ENCODE measurements at regions not wholly inside any gene's neighbourhood (a gene's known extent, or its start where the extent isn't known, plus 50 kb on each side); places are given as distances from the start of the nearest gene placed in this dataset.

DNA sequence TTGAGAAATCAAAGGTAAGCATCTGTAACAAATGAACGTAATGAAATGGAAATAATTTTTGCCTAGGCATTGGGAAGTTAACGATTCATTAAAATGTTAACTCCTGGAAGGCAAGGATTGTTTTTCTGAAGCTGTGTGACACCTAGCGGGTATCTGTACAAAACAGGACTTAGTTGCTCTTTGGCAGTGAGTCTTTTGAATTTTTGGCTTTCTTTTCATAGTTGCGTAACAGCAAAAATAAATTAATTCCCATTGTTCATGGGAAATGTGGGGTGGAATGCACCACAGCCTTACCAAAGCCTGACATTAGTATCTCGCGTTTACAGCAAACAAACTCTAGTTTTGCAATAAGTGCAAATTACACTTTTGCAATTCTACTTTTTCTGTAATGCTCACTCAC, 92.7 kb upstream of the DTNBP1 start:
- Histone ChIP-seq H3K4me3 (ENCODE audit: insufficient read depth in 1 of 2, low read depth in 1 of 2, low read length in 2 of 2) (peak overlapping the region in 1 of 2 experiments; percentile 42), H3K4me1 (ENCODE audit: control insufficient read depth, insufficient read depth, low read depth, low read length) (peaks cover 7% of the 10 kb centered on the region), H3K23ac (ENCODE audit: low read length in 2 of 2) (no peak overlapping the region), H3K27me3 (ENCODE audit: control insufficient read depth in 1 of 2, insufficient read depth in 1 of 2, low read length in 2 of 2) (no peaks in the 10 kb centered on the region), H3K14ac (ENCODE audit: low read length in 2 of 2) (no peak overlapping the region), H3K18ac (ENCODE audit: low read depth in 1 of 2, low read length in 2 of 2) (no peak overlapping the region), H2BK12ac (ENCODE audit: low read length in 2 of 2) (no peak overlapping the region), H2BK15ac (ENCODE audit: low read depth, poor library complexity, severe bottlenecking) (no peak overlapping the region), H3K79me1 (replicated peaks; ENCODE audit: low read length, poor library complexity, severe bottlenecking) (no peaks in the 10 kb centered on the region), H2BK120ac (ENCODE audit: low read depth, low read length) (no peak overlapping the region), H3K27ac (ENCODE audit: low read length, poor library complexity, severe bottlenecking) (no peak overlapping the region), H2AK5ac (ENCODE audit: low read length, severe bottlenecking) (no peak overlapping the region), H3K4me2 (ENCODE audit: low read length, poor library complexity, severe bottlenecking) (no peak overlapping the region), H3K36me3 (ENCODE audit: control insufficient read depth in 1 of 2, insufficient read depth in 2 of 2, low read depth in 1 of 2, low read length in 2 of 2) (no peaks in the 10 kb centered on the region), H4K8ac (ENCODE audit: low read length) (no peak overlapping the region), H4K91ac (ENCODE audit: low read length) (no peak overlapping the region), H2BK5ac (ENCODE audit: low read depth, low read length, poor library complexity, severe bottlenecking) (no peak overlapping the region), H3K9me3 (ENCODE audit: control insufficient read depth, low read length) (no peaks in the 10 kb centered on the region), H2AFZ (ENCODE audit: low read depth, low read length) (no peak overlapping the region), H3K9ac (ENCODE audit: low read length) (peak overlapping the region; percentile 28), H3K4ac (ENCODE audit: low read depth in 1 of 2, low read length in 2 of 2) (no peak overlapping the region)
- 96% methylated on average over 6 of the region's 6 CpGs for WGBS
- no peak for DNase-seq

GRCh38 chr6:15754706-15755079, 91.9 kb upstream of the DTNBP1 start:
- WGBS: 97% methylated on average over 9 of the region's 9 CpGs
- H2BK120ac ChIP-seq (ENCODE audit: low read depth, low read length): no peak overlapping the region
- no peak overlapping the region for H2BK5ac ChIP-seq (ENCODE audit: low read depth, low read length, poor library complexity, severe bottlenecking)
- no peak overlapping the region for H2BK12ac ChIP-seq (ENCODE audit: low read length in 2 of 2)
- H3K18ac ChIP-seq (ENCODE audit: low read depth in 1 of 2, low read length in 2 of 2): peak overlapping the region in 1 of 2 experiments; percentile 5
- H3K4me1 ChIP-seq (ENCODE audit: control insufficient read depth, insufficient read depth, low read depth, low read length): peaks cover 7% of the 10 kb centered on the region
- no peak overlapping the region for H3K4me3 ChIP-seq (ENCODE audit: insufficient read depth in 1 of 2, low read depth in 1 of 2, low read length in 2 of 2)
- no peaks in the 10 kb centered on the region for H3K9me3 ChIP-seq (ENCODE audit: control insufficient read depth, low read length)
- peak overlapping the region; percentile 62 for H4K8ac ChIP-seq (ENCODE audit: low read length)
- H3K9ac ChIP-seq (ENCODE audit: low read length): no peak overlapping the region
- no peaks in the 10 kb centered on the region for H3K36me3 ChIP-seq (ENCODE audit: control insufficient read depth in 1 of 2, insufficient read depth in 2 of 2, low read depth in 1 of 2, low read length in 2 of 2)
- no peak overlapping the region for H2AK5ac ChIP-seq (ENCODE audit: low read length, severe bottlenecking)
- no peak overlapping the region for H3K4ac ChIP-seq (ENCODE audit: low read depth in 1 of 2, low read length in 2 of 2)
- H2AFZ ChIP-seq (ENCODE audit: low read depth, low read length): no peak overlapping the region
- H4K91ac ChIP-seq (ENCODE audit: low read length): peak overlapping the region; percentile 11
- no peak overlapping the region for H3K4me2 ChIP-seq (ENCODE audit: low read length, poor library complexity, severe bottlenecking)
- no peaks in the 10 kb centered on the region for H3K79me1 ChIP-seq (replicated peaks; ENCODE audit: low read length, poor library complexity, severe bottlenecking)
- no peak overlapping the region for H3K27ac ChIP-seq (ENCODE audit: low read length, poor library complexity, severe bottlenecking)
- peak overlapping the region in 1 of 2 experiments; percentile 7 for H3K14ac ChIP-seq (ENCODE audit: low read length in 2 of 2)
- H2BK15ac ChIP-seq (ENCODE audit: low read depth, poor library complexity, severe bottlenecking): no peak overlapping the region
- DNase-seq: no peak
- no peaks in the 10 kb centered on the region for H3K27me3 ChIP-seq (ENCODE audit: control insufficient read depth in 1 of 2, insufficient read depth in 1 of 2, low read length in 2 of 2)
- H3K23ac ChIP-seq (ENCODE audit: low read length in 2 of 2): no peak overlapping the region

DNA sequence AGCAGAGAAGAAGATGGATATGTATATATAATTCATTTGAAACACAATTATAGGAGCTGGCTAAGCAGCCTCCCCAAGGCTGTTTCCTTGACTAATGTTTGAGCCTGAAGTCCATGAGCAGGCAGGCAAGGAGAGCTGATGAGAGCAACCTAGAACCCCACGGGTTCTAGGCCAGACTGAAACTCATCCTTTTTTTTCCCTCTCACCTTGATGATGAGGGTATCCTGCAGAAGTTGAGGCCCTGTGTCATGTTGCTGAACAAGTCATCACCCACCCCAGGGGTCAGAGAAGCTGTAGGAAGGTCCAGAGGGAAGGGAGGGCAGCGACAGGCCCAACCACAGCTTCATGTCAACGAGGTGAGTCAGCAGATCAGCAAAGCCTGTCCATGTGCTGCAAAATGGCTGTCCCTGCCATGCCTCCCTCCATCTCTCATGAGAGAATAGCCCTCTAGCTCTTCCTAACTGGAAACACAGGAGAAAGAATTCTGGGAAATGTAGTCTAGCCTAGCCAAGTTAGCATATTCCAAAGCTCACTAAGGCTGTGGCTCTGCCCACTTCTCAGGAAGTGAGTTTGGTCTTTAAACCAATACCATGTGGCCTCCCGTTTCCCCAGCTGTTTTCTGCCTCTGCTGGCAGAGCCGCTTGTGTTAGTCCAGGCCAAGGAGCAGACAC, 91.3 kb upstream of the DTNBP1 start:
- H3K23ac ChIP-seq (ENCODE audit: low read length in 2 of 2): no peak overlapping the region

GRCh38 chr6:15752820-15753219, 90.0 kb upstream of the DTNBP1 start:
- H4K8ac ChIP-seq (ENCODE audit: low read length): peak overlapping the region; percentile 67
- H3K27me3 ChIP-seq (ENCODE audit: control insufficient read depth in 1 of 2, insufficient read depth in 1 of 2, low read length in 2 of 2): no peaks in the 10 kb centered on the region
- no peak overlapping the region for H2AFZ ChIP-seq (ENCODE audit: low read depth, low read length)
- H2BK12ac ChIP-seq (ENCODE audit: low read length in 2 of 2): peak overlapping the region; percentile 72 to 80
- no peak overlapping the region for H3K27ac ChIP-seq (ENCODE audit: low read length, poor library complexity, severe bottlenecking)
- H3K4me2 ChIP-seq (ENCODE audit: low read length, poor library complexity, severe bottlenecking): no peak overlapping the region
- H3K4me3 ChIP-seq (ENCODE audit: insufficient read depth in 1 of 2, low read depth in 1 of 2, low read length in 2 of 2): no peak overlapping the region
- no peak overlapping the region for H2AK5ac ChIP-seq (ENCODE audit: low read length, severe bottlenecking)
- H2BK15ac ChIP-seq (ENCODE audit: low read depth, poor library complexity, severe bottlenecking): peak overlapping the region; percentile 26
- H3K18ac ChIP-seq (ENCODE audit: low read depth in 1 of 2, low read length in 2 of 2): peak overlapping the region in 1 of 2 experiments; percentile 69
- peak; percentile 42 for DNase-seq
- H2BK5ac ChIP-seq (ENCODE audit: low read depth, low read length, poor library complexity, severe bottlenecking): no peak overlapping the region
- H3K4ac ChIP-seq (ENCODE audit: low read depth in 1 of 2, low read length in 2 of 2): peak overlapping the region in 1 of 2 experiments; percentile 92
- H2BK120ac ChIP-seq (ENCODE audit: low read depth, low read length): no peak overlapping the region
- 70% methylated on average over 3 of the region's 3 CpGs for WGBS
- no peaks in the 10 kb centered on the region for H3K9me3 ChIP-seq (ENCODE audit: control insufficient read depth, low read length)
- peak overlapping the region; percentile 54 for H4K91ac ChIP-seq (ENCODE audit: low read length)
- no peaks in the 10 kb centered on the region for H3K36me3 ChIP-seq (ENCODE audit: control insufficient read depth in 1 of 2, insufficient read depth in 2 of 2, low read depth in 1 of 2, low read length in 2 of 2)
- no peak overlapping the region for H3K9ac ChIP-seq (ENCODE audit: low read length)
- H3K14ac ChIP-seq (ENCODE audit: low read length in 2 of 2): peak overlapping the region in 1 of 2 experiments; percentile 85
- no peak overlapping the region for H3K23ac ChIP-seq (ENCODE audit: low read length in 2 of 2)
- no peaks in the 10 kb centered on the region for H3K79me1 ChIP-seq (replicated peaks; ENCODE audit: low read length, poor library complexity, severe bottlenecking)
- H3K4me1 ChIP-seq (ENCODE audit: control insufficient read depth, insufficient read depth, low read depth, low read length): peaks cover 5% of the 10 kb centered on the region

More for the DNA sequence above, 91.3 kb upstream of the DTNBP1 start:
- peak; percentile 66 for DNase-seq
- Histone ChIP-seq H3K79me1 (replicated peaks; ENCODE audit: low read length, poor library complexity, severe bottlenecking) (no peaks in the 10 kb centered on the region), H2BK5ac (ENCODE audit: low read depth, low read length, poor library complexity, severe bottlenecking) (no peak overlapping the region), H2AK5ac (ENCODE audit: low read length, severe bottlenecking) (no peak overlapping the region), H3K27ac (ENCODE audit: low read length, poor library complexity, severe bottlenecking) (no peak overlapping the region), H3K4me2 (ENCODE audit: low read length, poor library complexity, severe bottlenecking) (no peak overlapping the region), H3K18ac (ENCODE audit: low read depth in 1 of 2, low read length in 2 of 2) (peak overlapping the region in 1 of 2 experiments; percentile 5), H2BK12ac (ENCODE audit: low read length in 2 of 2) (peak overlapping the region in 1 of 2 experiments; percentile 69), H3K27me3 (ENCODE audit: control insufficient read depth in 1 of 2, insufficient read depth in 1 of 2, low read length in 2 of 2) (no peaks in the 10 kb centered on the region), H2BK120ac (ENCODE audit: low read depth, low read length) (no peak overlapping the region), H3K4ac (ENCODE audit: low read depth in 1 of 2, low read length in 2 of 2) (no peak overlapping the region), H2AFZ (ENCODE audit: low read depth, low read length) (peak overlapping the region; percentile 20), H3K36me3 (ENCODE audit: control insufficient read depth in 1 of 2, insufficient read depth in 2 of 2, low read depth in 1 of 2, low read length in 2 of 2) (no peaks in the 10 kb centered on the region), H3K14ac (ENCODE audit: low read length in 2 of 2) (peak overlapping the region in 1 of 2 experiments; percentile 3), H4K8ac (ENCODE audit: low read length) (peak overlapping the region; percentile 62), H3K9ac (ENCODE audit: low read length) (no peak overlapping the region), H3K9me3 (ENCODE audit: control insufficient read depth, low read length) (no peaks in the 10 kb centered on the region), H3K4me3 (ENCODE audit: insufficient read depth in 1 of 2, low read depth in 1 of 2, low read length in 2 of 2) (no peak overlapping the region), H2BK15ac (ENCODE audit: low read depth, poor library complexity, severe bottlenecking) (no peak overlapping the region), H4K91ac (ENCODE audit: low read length) (no peak overlapping the region), H3K4me1 (ENCODE audit: control insufficient read depth, insufficient read depth, low read depth, low read length) (peaks cover 7% of the 10 kb centered on the region)
- WGBS: 61% methylated on average over 5 of the region's 5 CpGs
